Neural progenitor cell (in vitro differentiated cells): ENCODE measurements at regions not wholly inside any gene's neighbourhood (a gene's known extent, or its start where the extent isn't known, plus 50 kb on each side); places are given as distances from the start of the nearest gene placed in this dataset.

Experiments used
- EZH2 ChIP-seq: fragments of 200-600 bp; sonication (generic); IDR thresholded peaks from 2 replicates; pipeline ENCODE4 v1.6.1; 2017; ENCODE audit warnings: antibody characterized with exemption, mild to moderate bottlenecking, moderate library complexity
- EZH2phosphoT487 ChIP-seq: fragments of 200-600 bp; sonication (generic); IDR thresholded peaks from 2 replicates; pipeline ENCODE4 v1.6.1; 2017; ENCODE audit warnings: antibody characterized with exemption
- TF ChIP-seq, protein P1 (sequence below): fragments of 200-600 bp; sonication (generic); IDR thresholded peaks from 2 replicates; pipeline ENCODE4 v1.5.1; 2017; ENCODE audit warnings: antibody characterized with exemption, mild to moderate bottlenecking

DNA sequence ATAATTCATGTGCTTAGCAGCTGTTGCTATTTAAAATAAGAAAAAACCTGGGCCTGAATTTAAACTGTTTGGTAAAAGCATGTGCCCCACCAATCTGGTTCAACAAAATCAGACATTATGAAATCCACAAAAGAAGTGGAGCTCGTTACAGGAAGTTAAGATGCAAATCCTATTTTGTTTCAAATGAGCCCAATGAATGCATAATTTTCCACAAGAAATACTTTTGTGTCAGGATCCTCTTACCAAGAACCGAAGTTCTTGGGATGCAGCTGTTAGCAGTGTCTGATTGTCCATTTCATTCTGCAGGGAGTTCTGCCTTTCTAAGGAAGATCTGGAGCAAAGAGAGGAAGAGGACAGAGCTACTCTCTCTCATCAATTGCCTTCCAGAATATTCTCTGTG, 105.7 kb upstream of the RBBP6 start:
- TF ChIP-seq, protein P1, sequence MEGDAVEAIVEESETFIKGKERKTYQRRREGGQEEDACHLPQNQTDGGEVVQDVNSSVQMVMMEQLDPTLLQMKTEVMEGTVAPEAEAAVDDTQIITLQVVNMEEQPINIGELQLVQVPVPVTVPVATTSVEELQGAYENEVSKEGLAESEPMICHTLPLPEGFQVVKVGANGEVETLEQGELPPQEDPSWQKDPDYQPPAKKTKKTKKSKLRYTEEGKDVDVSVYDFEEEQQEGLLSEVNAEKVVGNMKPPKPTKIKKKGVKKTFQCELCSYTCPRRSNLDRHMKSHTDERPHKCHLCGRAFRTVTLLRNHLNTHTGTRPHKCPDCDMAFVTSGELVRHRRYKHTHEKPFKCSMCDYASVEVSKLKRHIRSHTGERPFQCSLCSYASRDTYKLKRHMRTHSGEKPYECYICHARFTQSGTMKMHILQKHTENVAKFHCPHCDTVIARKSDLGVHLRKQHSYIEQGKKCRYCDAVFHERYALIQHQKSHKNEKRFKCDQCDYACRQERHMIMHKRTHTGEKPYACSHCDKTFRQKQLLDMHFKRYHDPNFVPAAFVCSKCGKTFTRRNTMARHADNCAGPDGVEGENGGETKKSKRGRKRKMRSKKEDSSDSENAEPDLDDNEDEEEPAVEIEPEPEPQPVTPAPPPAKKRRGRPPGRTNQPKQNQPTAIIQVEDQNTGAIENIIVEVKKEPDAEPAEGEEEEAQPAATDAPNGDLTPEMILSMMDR, result no peak
- no peak for TF ChIP-seq EZH2phosphoT487
- no peak for TF ChIP-seq EZH2
